ENCODE measurements at regions not wholly inside any gene's neighbourhood (a gene's known extent, or its start where the extent isn't known, plus 50 kb on each side); places are given as distances from the start of the nearest gene placed in this dataset.

DNA sequence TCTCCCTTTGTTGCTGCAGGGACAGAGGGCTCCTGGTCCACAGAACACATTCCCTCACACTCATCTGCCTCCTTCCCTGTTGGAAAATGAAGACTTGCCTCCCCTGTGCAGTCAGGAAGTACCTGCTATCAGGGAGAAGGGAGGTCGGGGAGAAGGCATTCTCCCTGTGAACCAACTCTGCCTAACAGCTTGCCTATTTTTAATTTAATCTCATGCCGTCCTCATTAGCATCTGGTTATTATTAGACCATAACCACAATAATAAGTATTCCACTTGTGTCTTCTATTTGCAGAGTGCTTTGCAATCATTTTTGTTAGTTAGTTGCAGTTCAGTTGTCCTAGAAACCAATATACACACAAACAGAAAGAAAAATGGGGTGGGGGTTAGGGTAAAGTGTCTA is 232.6 kb upstream of the SKOR2 start:
- WGBS (ENCODE audit: insufficient coverage, low coverage, missing lambda C conversion rate), result 0% methylated on average over 2 of the region's 2 CpGs
- no peak overlapping the region for H3K27ac ChIP-seq (ENCODE audit: extremely low read depth, low read depth, low read length)
- POLR2A ChIA-PET, result no interaction called here
- H4K20me1 ChIP-seq (replicated peaks; ENCODE audit: control insufficient read depth, insufficient read depth, low read length), result no peaks in the 10 kb centered on the region
- CTCF ChIA-PET (ENCODE audit: low intra/inter-chr PET ratio), result no interaction called here
- H3K27me3 ChIP-seq (ENCODE audit: control insufficient read depth in 2 of 2, insufficient read depth in 2 of 2, low read length in 2 of 2), result no peaks in the 10 kb centered on the region; a peak in 1 of 5 replicates
- no peak for FAIRE-seq
- intact Hi-C loops (cut with micrococcal nuclease) (no loop called here), in situ Hi-C loops (cut with MboI) (no loop called here)
- H3K9me1 ChIP-seq (ENCODE audit: control insufficient read depth, insufficient read depth, low read length), result no peaks in the 10 kb centered on the region
- no peak overlapping the region for H3K4me2 ChIP-seq (ENCODE audit: insufficient read depth, low read length)
- no TSS peak for BruUV-seq (replicated peaks)
- H3K4me1 ChIP-seq (replicated peaks in 1 of 2; ENCODE audit: control insufficient read depth in 2 of 2, insufficient read depth in 2 of 2, low read length in 2 of 2), result no peaks in the 10 kb centered on the region
- no peak overlapping the region for H3K9ac ChIP-seq (ENCODE audit: insufficient read depth in 1 of 2, low read depth in 2 of 2, low read length in 2 of 2)
- DNase-seq (ENCODE audit: extremely low read depth in 1 of 4, low spot score in 3 of 4), result no peak
- no peaks in the 10 kb centered on the region for H3K9me3 ChIP-seq (replicated peaks; ENCODE audit: control insufficient read depth, insufficient read depth, low read depth, low read length)
- no peaks in the 10 kb centered on the region for H3K79me2 ChIP-seq (ENCODE audit: control insufficient read depth, insufficient read depth, low read length)
- no peak for ATAC-seq
- H3K4me3 ChIP-seq, result no peak overlapping the region
- H3K36me3 ChIP-seq (ENCODE audit: control insufficient read depth, insufficient read depth, low read length), result no peaks in the 10 kb centered on the region
- TF ChIP-seq SMAD4 (CRISPR knock-in tag; conservative IDR thresholded peaks at IDR 0.05) (no peak), TEAD2 (tag; IDR thresholded peaks at IDR 0.05) (no peak), ZNF282 (CRISPR knock-in tag; IDR thresholded peaks at IDR 0.05) (no peak)
- TF ChIP-seq, protein P1, sequence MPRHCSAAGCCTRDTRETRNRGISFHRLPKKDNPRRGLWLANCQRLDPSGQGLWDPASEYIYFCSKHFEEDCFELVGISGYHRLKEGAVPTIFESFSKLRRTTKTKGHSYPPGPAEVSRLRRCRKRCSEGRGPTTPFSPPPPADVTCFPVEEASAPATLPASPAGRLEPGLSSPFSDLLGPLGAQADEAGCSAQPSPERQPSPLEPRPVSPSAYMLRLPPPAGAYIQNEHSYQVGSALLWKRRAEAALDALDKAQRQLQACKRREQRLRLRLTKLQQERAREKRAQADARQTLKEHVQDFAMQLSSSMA (CRISPR knock-in tag; IDR thresholded peaks at IDR 0.05), result no peak
- H2AFZ ChIP-seq (ENCODE audit: low read depth, low read length), result no peak overlapping the region

- ChIA-PET CTCF (ENCODE audit: low intra/inter-chr PET ratio) (no interaction called here), POLR2A (interaction anchor here (0.6 to 1.2 kb wide), 2 partner anchors 11 to 30 kb away, joined by 3 to 4 read pairs; no protein-coding TSS in a partner anchor)
- H3K27me3 ChIP-seq (ENCODE audit: control insufficient read depth in 2 of 2, insufficient read depth in 2 of 2, low read length in 2 of 2), result no peaks in the 10 kb centered on the region
- FAIRE-seq (no peak), ATAC-seq (no peak), DNase-seq (ENCODE audit: extremely low read depth in 1 of 4, low spot score in 3 of 4) (no peak)
- BruUV-seq (replicated peaks), result no TSS peak
- no peaks in the 10 kb centered on the region for H3K36me3 ChIP-seq (ENCODE audit: control insufficient read depth, insufficient read depth, low read length)
- WGBS (ENCODE audit: insufficient coverage, low coverage, missing lambda C conversion rate), result 0% methylated on average over 2 of the region's 4 CpGs
- no peaks in the 10 kb centered on the region for H3K9me3 ChIP-seq (replicated peaks; ENCODE audit: control insufficient read depth, insufficient read depth, low read depth, low read length)
- in situ Hi-C loops (cut with MboI) (no loop called here), intact Hi-C loops (cut with micrococcal nuclease) (no loop called here)
- H3K9me1 ChIP-seq (ENCODE audit: control insufficient read depth, insufficient read depth, low read length), result no peaks in the 10 kb centered on the region
- no peak overlapping the region for H3K9ac ChIP-seq (ENCODE audit: insufficient read depth in 1 of 2, low read depth in 2 of 2, low read length in 2 of 2)
- H3K4me3 ChIP-seq, result no peak overlapping the region
- no peaks in the 10 kb centered on the region for H3K79me2 ChIP-seq (ENCODE audit: control insufficient read depth, insufficient read depth, low read length)
- no peak overlapping the region for H3K27ac ChIP-seq (ENCODE audit: extremely low read depth, low read depth, low read length)
- no peaks in the 10 kb centered on the region for H4K20me1 ChIP-seq (replicated peaks; ENCODE audit: control insufficient read depth, insufficient read depth, low read length)
- H3K4me2 ChIP-seq (ENCODE audit: insufficient read depth, low read length), result no peak overlapping the region
- H3K4me1 ChIP-seq (replicated peaks in 1 of 2; ENCODE audit: control insufficient read depth in 2 of 2, insufficient read depth in 2 of 2, low read length in 2 of 2), result no peaks in the 10 kb centered on the region
- H2AFZ ChIP-seq (ENCODE audit: low read depth, low read length), result no peak overlapping the region
- TF ChIP-seq NKRF (IDR thresholded peaks at IDR 0.05; ENCODE audit: borderline replicate concordance) (no peak), AFF4 (CRISPR knock-in tag; IDR thresholded peaks at IDR 0.05) (no peak), TCF3 (CRISPR knock-in tag; IDR thresholded peaks at IDR 0.05) (no peak), HMGN3 (IDR thresholded peaks at IDR 0.05; ENCODE audit: borderline replicate concordance, extremely low read depth, insufficient read length, low read depth, low read length) (no peak), CBFB (CRISPR knock-in tag; IDR thresholded peaks at IDR 0.05) (no peak), FOXJ3 (CRISPR knock-in tag; IDR thresholded peaks at IDR 0.05) (no peak), NFE2 (IDR thresholded peaks at IDR 0.05; ENCODE audit: low read depth) (no peak)
These were observed 228.7 kb upstream of the SKOR2 start for GRCh38 chr18:47480166-47480565.

Measured in K562 (cell line).